ENCODE measurements at regions not wholly inside any gene's neighbourhood (a gene's known extent, or its start where the extent isn't known, plus 50 kb on each side); places are given as distances from the start of the nearest gene placed in this dataset.

GRCh38 chr2:160790738-160791137 is 297.1 kb upstream of the RBMS1 start:
- no peaks in the 10 kb centered on the region for H3K27me3 Mint-ChIP-seq (ENCODE audit: insufficient read depth, unreplicated experiment)
- POLR2A ChIA-PET: no interaction called here
- Histone ChIP-seq H3K36me3 (ENCODE audit: control insufficient read depth, insufficient read depth, low read length) (no peaks in the 10 kb centered on the region), H3K4me1 (no peaks in the 10 kb centered on the region), H3K27me3 (replicated peaks; ENCODE audit: control insufficient read depth, insufficient read depth, low read length) (no peaks in the 10 kb centered on the region), H3K9me3 (no peaks in the 10 kb centered on the region), H3K4me3 (ENCODE audit: low read depth, low read length) (no peak overlapping the region)
- H3K36me3 Mint-ChIP-seq (ENCODE audit: insufficient read depth, unreplicated experiment): no peaks in the 10 kb centered on the region
- H3K4me1 Mint-ChIP-seq (ENCODE audit: low read depth, unreplicated experiment): peaks cover 6% of the 10 kb centered on the region
- H3K27ac Mint-ChIP-seq (ENCODE audit: unreplicated experiment): no peak overlapping the region
- no peak overlapping the region for H3K4me3 Mint-ChIP-seq (ENCODE audit: unreplicated experiment)
- TF ChIP-seq, protein P1, sequence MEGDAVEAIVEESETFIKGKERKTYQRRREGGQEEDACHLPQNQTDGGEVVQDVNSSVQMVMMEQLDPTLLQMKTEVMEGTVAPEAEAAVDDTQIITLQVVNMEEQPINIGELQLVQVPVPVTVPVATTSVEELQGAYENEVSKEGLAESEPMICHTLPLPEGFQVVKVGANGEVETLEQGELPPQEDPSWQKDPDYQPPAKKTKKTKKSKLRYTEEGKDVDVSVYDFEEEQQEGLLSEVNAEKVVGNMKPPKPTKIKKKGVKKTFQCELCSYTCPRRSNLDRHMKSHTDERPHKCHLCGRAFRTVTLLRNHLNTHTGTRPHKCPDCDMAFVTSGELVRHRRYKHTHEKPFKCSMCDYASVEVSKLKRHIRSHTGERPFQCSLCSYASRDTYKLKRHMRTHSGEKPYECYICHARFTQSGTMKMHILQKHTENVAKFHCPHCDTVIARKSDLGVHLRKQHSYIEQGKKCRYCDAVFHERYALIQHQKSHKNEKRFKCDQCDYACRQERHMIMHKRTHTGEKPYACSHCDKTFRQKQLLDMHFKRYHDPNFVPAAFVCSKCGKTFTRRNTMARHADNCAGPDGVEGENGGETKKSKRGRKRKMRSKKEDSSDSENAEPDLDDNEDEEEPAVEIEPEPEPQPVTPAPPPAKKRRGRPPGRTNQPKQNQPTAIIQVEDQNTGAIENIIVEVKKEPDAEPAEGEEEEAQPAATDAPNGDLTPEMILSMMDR (IDR thresholded peaks at IDR 0.05; ENCODE audit: insufficient read depth in 1 of 2, low read depth in 1 of 2, low read length in 1 of 2, severe bottlenecking in 1 of 2, unreplicated experiment in 1 of 2): no peak
- no peak for DNase-seq
- CTCF ChIA-PET: no interaction called here
- BruUV-seq (replicated peaks): no TSS peak
- H3K9me3 Mint-ChIP-seq (ENCODE audit: unreplicated experiment): no peaks in the 10 kb centered on the region
- intact Hi-C loops (cut with micrococcal nuclease; ENCODE audit: unreplicated experiment): no loop called here

DNA sequence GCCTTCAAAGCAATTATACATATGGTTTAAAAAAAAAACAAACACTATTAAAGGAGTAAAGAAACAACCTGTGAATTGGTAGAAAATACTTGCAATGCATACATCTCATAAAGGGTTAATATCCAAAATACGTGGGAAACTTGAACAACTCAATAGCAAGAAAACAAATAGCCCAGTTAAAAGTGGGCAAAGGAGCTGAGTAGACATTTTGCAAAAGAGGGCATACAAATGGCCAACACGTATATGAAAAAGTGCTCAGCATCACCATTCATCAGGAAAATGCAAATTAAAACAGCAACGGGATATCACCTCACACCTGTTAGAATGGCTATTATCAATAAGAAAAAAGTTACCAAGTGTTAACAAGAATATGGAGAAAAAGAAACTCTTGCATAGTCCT is 298.3 kb upstream of the RBMS1 start:
- Mint-ChIP-seq H3K4me1 (ENCODE audit: low read depth, unreplicated experiment) (peaks cover 6% of the 10 kb centered on the region), H3K36me3 (ENCODE audit: insufficient read depth, unreplicated experiment) (no peaks in the 10 kb centered on the region), H3K27me3 (ENCODE audit: insufficient read depth, unreplicated experiment) (no peaks in the 10 kb centered on the region), H3K9me3 (ENCODE audit: unreplicated experiment) (peaks cover 2% of the 10 kb centered on the region), H3K4me3 (ENCODE audit: unreplicated experiment) (no peak overlapping the region), H3K27ac (ENCODE audit: unreplicated experiment) (no peak overlapping the region)
- H3K4me3 ChIP-seq (ENCODE audit: low read depth, low read length): no peak overlapping the region
- no TSS peak for BruUV-seq (replicated peaks)
- POLR2A ChIA-PET: no interaction called here
- H3K36me3 ChIP-seq (ENCODE audit: control insufficient read depth, insufficient read depth, low read length): no peaks in the 10 kb centered on the region
- intact Hi-C loops (cut with micrococcal nuclease; ENCODE audit: unreplicated experiment): no loop called here
- H3K27me3 ChIP-seq (replicated peaks; ENCODE audit: control insufficient read depth, insufficient read depth, low read length): no peaks in the 10 kb centered on the region
- H3K4me1 ChIP-seq: no peaks in the 10 kb centered on the region
- H3K9me3 ChIP-seq: 0 out of 2 replicates have a peak, but pooled peaks cover 4% of the 10 kb centered on the region
- TF ChIP-seq, protein P1 (IDR thresholded peaks at IDR 0.05; ENCODE audit: insufficient read depth in 1 of 2, low read depth in 1 of 2, low read length in 1 of 2, severe bottlenecking in 1 of 2, unreplicated experiment in 1 of 2): no peak
- no peak for DNase-seq
- CTCF ChIA-PET: no interaction called here

GRCh38 chr2:160792837-160793236 is 299.2 kb upstream of the RBMS1 start:
- DNase-seq: no peak
- Mint-ChIP-seq H3K4me3 (ENCODE audit: unreplicated experiment) (no peak overlapping the region), H3K36me3 (ENCODE audit: insufficient read depth, unreplicated experiment) (no peaks in the 10 kb centered on the region), H3K27me3 (ENCODE audit: insufficient read depth, unreplicated experiment) (no peaks in the 10 kb centered on the region), H3K9me3 (ENCODE audit: unreplicated experiment) (peaks cover 9% of the 10 kb centered on the region), H3K4me1 (ENCODE audit: low read depth, unreplicated experiment) (peaks cover 6% of the 10 kb centered on the region), H3K27ac (ENCODE audit: unreplicated experiment) (no peak overlapping the region)
- BruUV-seq (replicated peaks): no TSS peak
- ChIA-PET POLR2A (no interaction called here), CTCF (no interaction called here)
- intact Hi-C loops (cut with micrococcal nuclease; ENCODE audit: unreplicated experiment): no loop called here
- TF ChIP-seq, protein P1 (IDR thresholded peaks at IDR 0.05; ENCODE audit: insufficient read depth in 1 of 2, low read depth in 1 of 2, low read length in 1 of 2, severe bottlenecking in 1 of 2, unreplicated experiment in 1 of 2): no peak
- Histone ChIP-seq H3K36me3 (ENCODE audit: control insufficient read depth, insufficient read depth, low read length) (no peaks in the 10 kb centered on the region), H3K4me1 (no peaks in the 10 kb centered on the region), H3K4me3 (ENCODE audit: low read depth, low read length) (no peak overlapping the region), H3K27me3 (replicated peaks; ENCODE audit: control insufficient read depth, insufficient read depth, low read length) (no peaks in the 10 kb centered on the region), H3K9me3 (0 out of 2 replicates have a peak, but pooled peaks cover 6% of the 10 kb centered on the region)
